ENCODE measurements at regions not wholly inside any gene's neighbourhood (a gene's known extent, or its start where the extent isn't known, plus 50 kb on each side); places are given as distances from the start of the nearest gene placed in this dataset.
"Not testable (repeated sequence)": the region's sequence is repeated elsewhere in the genome, so short reads cannot be mapped to it uniquely, and the experiment has no call there.

DNA sequence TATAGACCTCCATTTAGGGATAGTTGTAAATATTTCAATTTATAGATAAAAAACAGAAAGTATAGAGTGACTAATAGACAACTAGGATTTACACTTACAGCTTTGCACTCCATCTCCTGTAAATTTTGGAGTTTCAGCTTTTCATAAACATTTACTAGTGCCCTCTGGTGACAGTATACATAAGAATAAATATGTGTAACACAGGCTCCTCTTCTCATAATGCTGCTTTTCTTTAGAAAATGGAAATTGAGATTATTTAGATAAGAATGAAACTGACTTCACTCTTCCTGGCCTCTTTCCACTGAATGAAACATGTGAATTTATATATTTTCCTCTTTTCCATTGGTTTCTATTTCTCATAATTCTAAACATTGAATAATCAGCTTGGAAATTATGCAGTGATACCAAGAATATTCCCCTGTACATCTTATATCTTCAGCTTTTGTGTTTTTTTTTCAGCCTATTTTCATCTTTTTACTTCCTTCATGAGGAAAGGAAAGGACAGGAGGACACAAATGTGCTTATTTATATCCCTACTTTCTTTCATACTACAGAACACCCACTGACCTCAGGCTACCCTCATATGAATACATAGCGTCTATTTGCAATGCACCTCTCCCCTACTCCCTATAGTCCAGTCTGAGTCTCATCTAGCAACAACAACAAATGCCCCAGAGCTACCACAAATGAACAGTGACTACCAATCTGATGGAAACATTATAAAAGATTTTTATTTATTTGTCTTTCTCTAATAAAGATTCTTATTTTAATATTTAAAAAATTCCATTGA, 103.1 kb upstream of the CCDC39 start:
- Histone ChIP-seq H3K27me3 (no peaks in the 10 kb centered on the region), H3K36me3 (no peaks in the 10 kb centered on the region), H3K9me3 (peaks cover 0 to 18% (median 6%) of the 10 kb centered on the region in 4 donors), H3K27ac (no peak overlapping the region), H3K4me3 (no peak overlapping the region), H3K4me1 (no peaks in the 10 kb centered on the region)
- TF ChIP-seq EP300 (IDR thresholded peaks at IDR 0.05) (no peak), POLR2AphosphoS5 (IDR thresholded peaks at IDR 0.05) (no peak), POLR2A (IDR thresholded peaks at IDR 0.05) (no peak), CTCF (IDR thresholded peaks at IDR 0.05) (no peak)
- no peak for DNase-seq
- no peak for ATAC-seq (ENCODE audit: low FRiP score in 2 of 2)
- 74 to 95% methylated on average over 1 of the region's 1 CpG for WGBS, 2 donors

- not testable (repeated sequence) for H3K36me3 ChIP-seq; H3K27ac ChIP-seq; H3K4me1 ChIP-seq; H3K4me3 ChIP-seq; H3K27me3 ChIP-seq; DNase-seq; H3K9me3 ChIP-seq; ATAC-seq (ENCODE audit: low FRiP score in 2 of 2)
- 62 to 63% methylated on average over 3 of the region's 3 CpGs for WGBS, 2 donors
Measured at GRCh38 chr3:180786227-180786626, 106.9 kb upstream of the CCDC39 start.

DNA sequence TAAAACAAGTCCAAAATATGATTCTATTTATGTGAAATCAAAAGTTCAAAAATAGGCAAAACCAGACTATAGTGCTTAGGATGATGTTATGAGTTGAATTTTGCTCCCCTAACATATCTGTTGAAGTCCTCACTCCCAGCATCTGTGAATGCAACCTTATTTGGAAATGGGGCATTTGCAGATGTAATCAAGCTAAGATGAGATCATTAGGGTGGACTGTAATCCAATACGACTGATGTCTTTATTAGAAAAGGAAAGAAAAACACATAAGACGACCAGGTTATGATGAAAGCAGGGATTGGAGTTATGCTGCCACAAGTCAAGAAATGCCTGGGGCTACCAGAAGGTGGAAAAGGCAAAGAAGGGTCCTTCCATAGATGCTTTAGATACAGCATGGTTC, 110.5 kb upstream of the CCDC39 start:
- H3K9me3 ChIP-seq, result no peaks in the 10 kb centered on the region
- H3K27ac ChIP-seq, result no peak overlapping the region
- WGBS, 2 donors, result 60 to 63% methylated on average over 2 of the region's 2 CpGs
- no peak overlapping the region for H3K4me3 ChIP-seq
- H3K36me3 ChIP-seq, result no peaks in the 10 kb centered on the region
- H3K27me3 ChIP-seq, result no peaks in the 10 kb centered on the region
- no peak for TF ChIP-seq EP300 (IDR thresholded peaks at IDR 0.05)
- no peak for TF ChIP-seq POLR2AphosphoS5 (IDR thresholded peaks at IDR 0.05)
- TF ChIP-seq POLR2A (IDR thresholded peaks at IDR 0.05), result no peak
- H3K4me1 ChIP-seq, result no peaks in the 10 kb centered on the region
- ATAC-seq (ENCODE audit: low FRiP score in 2 of 2) (no peak), DNase-seq (no peak)

GRCh38 chr3:180798197-180798596, 114.3 kb upstream of the FXR1 start:
- H3K27me3 ChIP-seq, result no peaks in the 10 kb centered on the region
- no peak for ATAC-seq (ENCODE audit: low FRiP score in 2 of 2)
- 54 to 58% methylated on average over 4 of the region's 4 CpGs for WGBS, 2 donors

GRCh38 chr3:180802837-180803236, 109.6 kb upstream of the FXR1 start:
- Histone ChIP-seq H3K36me3 (no peaks in the 10 kb centered on the region), H3K4me3 (no peak overlapping the region), H3K27me3 (no peaks in the 10 kb centered on the region), H3K9me3 (no peaks in the 10 kb centered on the region), H3K4me1 (no peaks in the 10 kb centered on the region), H3K27ac (no peak overlapping the region)
- TF ChIP-seq POLR2AphosphoS5 (IDR thresholded peaks at IDR 0.05) (no peak), CTCF (IDR thresholded peaks at IDR 0.05) (peak in 1 of 6 experiments; percentile 22)
- ATAC-seq (ENCODE audit: low FRiP score in 2 of 2) (no peak), DNase-seq (no peak)

More at GRCh38 chr3:180798197-180798596, 114.3 kb upstream of the FXR1 start:
- no peaks in the 10 kb centered on the region for H3K4me1 ChIP-seq
- no peaks in the 10 kb centered on the region for H3K9me3 ChIP-seq
- TF ChIP-seq EP300 (IDR thresholded peaks at IDR 0.05) (no peak), POLR2A (IDR thresholded peaks at IDR 0.05) (no peak), CTCF (IDR thresholded peaks at IDR 0.05) (no peak), POLR2AphosphoS5 (IDR thresholded peaks at IDR 0.05) (no peak)
- no peak overlapping the region for H3K27ac ChIP-seq
- DNase-seq, result no peak
- H3K4me3 ChIP-seq, result no peak overlapping the region
- no peaks in the 10 kb centered on the region for H3K36me3 ChIP-seq

DNA sequence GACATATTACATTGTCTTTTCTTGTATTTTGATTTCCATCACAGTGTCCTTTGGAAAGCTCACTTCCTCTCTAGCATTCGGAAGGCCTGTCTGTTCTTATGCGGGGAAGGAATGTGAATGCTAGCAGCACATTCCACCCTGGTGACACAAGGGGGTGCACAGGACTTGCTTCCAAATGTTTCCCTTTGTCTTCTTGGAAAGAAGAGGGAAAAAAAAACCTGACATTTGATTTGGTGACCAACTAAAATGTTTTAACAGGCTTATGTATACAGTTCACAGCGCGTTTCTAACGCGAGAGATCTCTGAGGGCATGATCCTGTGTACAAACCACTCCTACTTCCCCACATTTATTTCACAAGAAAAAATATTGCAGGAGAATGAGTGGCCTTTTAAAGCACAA, 107.6 kb upstream of the FXR1 start:
- 22 to 42% methylated on average over 6 of the region's 6 CpGs for WGBS, 2 donors
- Histone ChIP-seq H3K4me1 (no peaks in the 10 kb centered on the region), H3K27ac (no peak overlapping the region), H3K36me3 (no peaks in the 10 kb centered on the region), H3K4me3 (no peak overlapping the region), H3K9me3 (no peaks in the 10 kb centered on the region), H3K27me3 (no peaks in the 10 kb centered on the region)
- TF ChIP-seq POLR2A (IDR thresholded peaks at IDR 0.05) (no peak), POLR2AphosphoS5 (IDR thresholded peaks at IDR 0.05) (no peak), EP300 (IDR thresholded peaks at IDR 0.05) (no peak), CTCF (IDR thresholded peaks at IDR 0.05) (peak in 1 of 6 experiments; percentile 21)
- DNase-seq (no peak), ATAC-seq (ENCODE audit: low FRiP score in 2 of 2) (peak in 1 of 2 donors; percentile 76)
